WTC11 (cell line): ENCODE measurements at regions not wholly inside any gene's neighbourhood (a gene's known extent, or its start where the extent isn't known, plus 50 kb on each side); places are given as distances from the start of the nearest gene placed in this dataset.

ENCODE experiments used
- ATAC-seq: fragments of 200-7000 bp; cut with Tn5 transposase; 2 replicates; pipeline ENCODE4 v1.10.0; 2021; ENCODE audit warnings: mild to moderate bottlenecking, moderate library complexity
- CTCF ChIA-PET: fragments of 300-600 bp; sonication (Branson Sonifier 250); formaldehyde crosslinking; loops from one replicate; lab custom pipeline; 2021; ENCODE audit warnings: antibody characterized with exemption; lab: Charles Lee
- POLR2A ChIA-PET: fragments of 350-600 bp; sonication (Branson Sonifier 250); formaldehyde crosslinking; loops from one replicate; lab custom pipeline; 2021; ENCODE audit warnings: antibody characterized with exemption; lab: Charles Lee
- DNase-seq: peaks from one replicate; pipeline ENCODE4 v3.0.0; 2021; ENCODE audit warnings: low spot score
- H3K27ac Mint-ChIP-seq: 2 replicates; pipeline ENCODE4 v1.8.0; 2021; ENCODE audit warnings: mixed read lengths
- H3K27me3 Mint-ChIP-seq: 2 replicates; pipeline ENCODE4 v1.8.0; 2021; ENCODE audit warnings: low read depth, mild to moderate bottlenecking, moderate library complexity, mixed read lengths
- H3K36me3 Mint-ChIP-seq: 2 replicates; pipeline ENCODE4 v1.8.0; 2021; ENCODE audit warnings: mixed read lengths
- H3K4me1 Mint-ChIP-seq: 2 replicates; pipeline ENCODE4 v1.8.0; 2022; ENCODE audit warnings: mixed read lengths
- H3K4me3 Mint-ChIP-seq: 2 replicates; pipeline ENCODE4 v1.8.0; 2021; ENCODE audit warnings: mild to moderate bottlenecking, moderate library complexity, mixed read lengths
- H3K9me3 Mint-ChIP-seq: 2 replicates; pipeline ENCODE4 v1.8.0; 2021; ENCODE audit warnings: mixed read lengths
- ESRRA ChIP-seq: sonication (generic); formaldehyde crosslinking; IDR thresholded peaks from 2 replicates; pipeline ENCODE4 v1.8.1; 2022; ENCODE audit warnings: mild to moderate bottlenecking, missing genetic modification reagents, borderline replicate concordance
- ETV6 ChIP-seq: sonication (generic); formaldehyde crosslinking; IDR thresholded peaks from 2 replicates; pipeline ENCODE4 v1.8.1; 2022; ENCODE audit warnings: mild to moderate bottlenecking, missing genetic modification reagents
- HMGA2 ChIP-seq: fragments of 250-450 bp; sonication (Bioruptor Pico); IDR thresholded peaks from 2 replicates; pipeline ENCODE4 v1.4.0; 2021; ENCODE audit warnings: mild to moderate bottlenecking, moderate library complexity
- KAT7 ChIP-seq: sonication (generic); formaldehyde crosslinking; IDR thresholded peaks from 2 replicates; pipeline ENCODE4 v1.8.1; 2023; ENCODE audit warnings: missing genetic modification reagents, mild to moderate bottlenecking, borderline replicate concordance
- NFATC4 ChIP-seq: fragments of 250-450 bp; sonication (Bioruptor Pico); IDR thresholded peaks from 2 replicates; pipeline ENCODE4 v1.9.0; 2021; ENCODE audit warnings: mild to moderate bottlenecking
- NR2C2 ChIP-seq: sonication (generic); formaldehyde crosslinking; IDR thresholded peaks from 2 replicates; pipeline ENCODE4 v1.8.0; 2022; ENCODE audit warnings: mild to moderate bottlenecking, missing genetic modification reagents
- NR3C1 ChIP-seq: sonication (generic); formaldehyde crosslinking; conservative IDR thresholded peaks from 2 replicates; pipeline ENCODE4 v1.8.1; 2023; ENCODE audit warnings: low read depth, mild to moderate bottlenecking, missing genetic modification reagents
- RORB ChIP-seq: fragments of 250-450 bp; sonication (Bioruptor Pico); IDR thresholded peaks from 2 replicates; pipeline ENCODE4 v1.9.0; 2021; ENCODE audit warnings: mild to moderate bottlenecking
- ZNF232 ChIP-seq: sonication (generic); formaldehyde crosslinking; IDR thresholded peaks from 2 replicates; pipeline ENCODE4 v1.8.0; 2022; ENCODE audit warnings: mild to moderate bottlenecking, missing genetic modification reagents
- TF ChIP-seq, protein P1 (sequence below): sonication (generic); formaldehyde crosslinking; IDR thresholded peaks from 2 replicates; pipeline ENCODE4 v1.8.0; 2023; ENCODE audit warnings: mild to moderate bottlenecking, missing genetic modification reagents
- TF ChIP-seq, protein P2 (sequence below): sonication (generic); formaldehyde crosslinking; IDR thresholded peaks from 2 replicates; pipeline ENCODE4 v1.8.0; 2022; ENCODE audit warnings: mild to moderate bottlenecking, missing genetic modification reagents
- TF ChIP-seq, protein P3 (sequence below): sonication (generic); formaldehyde crosslinking; IDR thresholded peaks from 2 replicates; pipeline ENCODE4 v1.8.1; 2022; ENCODE audit warnings: missing genetic modification reagents, borderline replicate concordance
- TF ChIP-seq, protein P4 (sequence below): sonication (generic); formaldehyde crosslinking; IDR thresholded peaks from 2 replicates; pipeline ENCODE4 v1.8.0; 2023; ENCODE audit warnings: missing genetic modification reagents
- TF ChIP-seq, protein P5 (sequence below): sonication (generic); formaldehyde crosslinking; conservative IDR thresholded peaks from 2 replicates; pipeline ENCODE4 v1.8.1; 2023; ENCODE audit warnings: mild to moderate bottlenecking, low read depth, missing genetic modification reagents, moderate library complexity

DNA sequence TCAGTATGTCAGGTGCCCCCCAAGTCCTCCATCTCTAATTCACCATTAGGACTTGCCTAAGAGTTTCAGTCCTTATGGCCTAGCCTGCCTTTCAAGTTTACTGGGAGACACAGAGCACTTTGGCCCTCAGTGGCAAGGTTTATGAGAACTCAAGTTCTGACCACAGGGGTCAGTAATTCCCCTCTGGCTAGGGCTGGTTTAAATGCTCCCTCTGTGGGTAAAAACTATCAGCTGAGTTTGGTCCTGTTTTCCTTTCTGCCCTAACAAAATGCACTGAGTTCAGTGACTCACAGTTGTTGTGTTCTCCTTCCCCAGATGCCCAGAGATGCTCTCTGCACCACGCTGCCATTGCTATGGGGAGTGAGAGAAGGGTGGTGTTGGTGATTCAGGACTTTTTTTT, 163.2 kb downstream of the RELL1 start:
- CTCF ChIA-PET, result interaction anchor here (1.1 kb wide), 1 partner anchor 17 kb away, joined by 3 read pairs; no protein-coding TSS in a partner anchor
- peak; percentile 69 for ATAC-seq
- no peaks in the 10 kb centered on the region for H3K27me3 Mint-ChIP-seq

DNA sequence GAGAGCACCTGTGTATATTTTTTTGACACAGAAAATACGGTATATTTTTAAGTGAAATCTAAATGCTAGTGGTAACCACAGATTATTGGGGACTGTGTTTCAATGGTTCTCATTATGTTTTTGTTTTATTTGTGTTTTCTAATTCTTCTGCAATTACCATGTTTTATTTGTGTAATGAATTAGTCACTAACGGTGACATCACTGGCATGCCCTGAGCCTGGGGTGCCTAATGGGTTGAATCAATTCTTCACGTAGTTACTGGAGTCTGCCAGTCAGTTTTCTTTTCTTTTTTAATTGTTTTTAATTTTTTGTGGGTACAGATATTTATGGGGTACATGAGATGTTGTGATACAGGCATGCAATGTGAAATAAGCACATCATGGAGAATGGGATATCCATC, 168.8 kb downstream of the RELL1 start:
- ATAC-seq (no peak), DNase-seq (no peak)
- no peak overlapping the region for H3K27ac Mint-ChIP-seq
- H3K9me3 Mint-ChIP-seq, result peaks cover 28% of the 10 kb centered on the region
- ChIA-PET CTCF (no interaction called here), POLR2A (no interaction called here)
- TF ChIP-seq NFATC4 (CRISPR knock-in tag), result no peak
- TF ChIP-seq KAT7 (CRISPR knock-in tag), result no peak
- TF ChIP-seq, protein P1, sequence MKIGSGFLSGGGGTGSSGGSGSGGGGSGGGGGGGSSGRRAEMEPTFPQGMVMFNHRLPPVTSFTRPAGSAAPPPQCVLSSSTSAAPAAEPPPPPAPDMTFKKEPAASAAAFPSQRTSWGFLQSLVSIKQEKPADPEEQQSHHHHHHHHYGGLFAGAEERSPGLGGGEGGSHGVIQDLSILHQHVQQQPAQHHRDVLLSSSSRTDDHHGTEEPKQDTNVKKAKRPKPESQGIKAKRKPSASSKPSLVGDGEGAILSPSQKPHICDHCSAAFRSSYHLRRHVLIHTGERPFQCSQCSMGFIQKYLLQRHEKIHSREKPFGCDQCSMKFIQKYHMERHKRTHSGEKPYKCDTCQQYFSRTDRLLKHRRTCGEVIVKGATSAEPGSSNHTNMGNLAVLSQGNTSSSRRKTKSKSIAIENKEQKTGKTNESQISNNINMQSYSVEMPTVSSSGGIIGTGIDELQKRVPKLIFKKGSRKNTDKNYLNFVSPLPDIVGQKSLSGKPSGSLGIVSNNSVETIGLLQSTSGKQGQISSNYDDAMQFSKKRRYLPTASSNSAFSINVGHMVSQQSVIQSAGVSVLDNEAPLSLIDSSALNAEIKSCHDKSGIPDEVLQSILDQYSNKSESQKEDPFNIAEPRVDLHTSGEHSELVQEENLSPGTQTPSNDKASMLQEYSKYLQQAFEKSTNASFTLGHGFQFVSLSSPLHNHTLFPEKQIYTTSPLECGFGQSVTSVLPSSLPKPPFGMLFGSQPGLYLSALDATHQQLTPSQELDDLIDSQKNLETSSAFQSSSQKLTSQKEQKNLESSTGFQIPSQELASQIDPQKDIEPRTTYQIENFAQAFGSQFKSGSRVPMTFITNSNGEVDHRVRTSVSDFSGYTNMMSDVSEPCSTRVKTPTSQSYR (CRISPR knock-in tag), result no peak
- TF ChIP-seq, protein P2, sequence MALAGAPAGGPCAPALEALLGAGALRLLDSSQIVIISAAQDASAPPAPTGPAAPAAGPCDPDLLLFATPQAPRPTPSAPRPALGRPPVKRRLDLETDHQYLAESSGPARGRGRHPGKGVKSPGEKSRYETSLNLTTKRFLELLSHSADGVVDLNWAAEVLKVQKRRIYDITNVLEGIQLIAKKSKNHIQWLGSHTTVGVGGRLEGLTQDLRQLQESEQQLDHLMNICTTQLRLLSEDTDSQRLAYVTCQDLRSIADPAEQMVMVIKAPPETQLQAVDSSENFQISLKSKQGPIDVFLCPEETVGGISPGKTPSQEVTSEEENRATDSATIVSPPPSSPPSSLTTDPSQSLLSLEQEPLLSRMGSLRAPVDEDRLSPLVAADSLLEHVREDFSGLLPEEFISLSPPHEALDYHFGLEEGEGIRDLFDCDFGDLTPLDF (CRISPR knock-in tag), result no peak
- no peak for TF ChIP-seq HMGA2 (CRISPR knock-in tag)
- no peak for TF ChIP-seq RORB (CRISPR knock-in tag)
- peaks cover 4% of the 10 kb centered on the region for H3K36me3 Mint-ChIP-seq
- H3K27me3 Mint-ChIP-seq, result no peaks in the 10 kb centered on the region
- peaks cover 17% of the 10 kb centered on the region for H3K4me1 Mint-ChIP-seq
- H3K4me3 Mint-ChIP-seq, result no peak overlapping the region

More for the DNA sequence above, 163.2 kb downstream of the RELL1 start:
- Mint-ChIP-seq H3K27ac (no peak overlapping the region), H3K36me3 (no peaks in the 10 kb centered on the region; the same call in 1 of the 2 replicates), H3K4me3 (no peak overlapping the region), H3K9me3 (peaks cover 22% of the 10 kb centered on the region), H3K4me1 (peaks cover 2% of the 10 kb centered on the region; the same call in 1 of the 2 replicates)
- POLR2A ChIA-PET, result no interaction called here
- no peak for TF ChIP-seq NR3C1 (CRISPR knock-in tag)
- TF ChIP-seq ESRRA (CRISPR knock-in tag), result no peak
- TF ChIP-seq, protein P3, sequence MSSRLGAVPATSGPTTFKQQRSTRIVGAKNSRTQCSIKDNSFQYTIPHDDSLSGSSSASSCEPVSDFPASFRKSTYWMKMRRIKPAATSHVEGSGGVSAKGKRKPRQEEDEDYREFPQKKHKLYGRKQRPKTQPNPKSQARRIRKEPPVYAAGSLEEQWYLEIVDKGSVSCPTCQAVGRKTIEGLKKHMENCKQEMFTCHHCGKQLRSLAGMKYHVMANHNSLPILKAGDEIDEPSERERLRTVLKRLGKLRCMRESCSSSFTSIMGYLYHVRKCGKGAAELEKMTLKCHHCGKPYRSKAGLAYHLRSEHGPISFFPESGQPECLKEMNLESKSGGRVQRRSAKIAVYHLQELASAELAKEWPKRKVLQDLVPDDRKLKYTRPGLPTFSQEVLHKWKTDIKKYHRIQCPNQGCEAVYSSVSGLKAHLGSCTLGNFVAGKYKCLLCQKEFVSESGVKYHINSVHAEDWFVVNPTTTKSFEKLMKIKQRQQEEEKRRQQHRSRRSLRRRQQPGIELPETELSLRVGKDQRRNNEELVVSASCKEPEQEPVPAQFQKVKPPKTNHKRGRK (CRISPR knock-in tag), result no peak
- TF ChIP-seq ZNF232 (CRISPR knock-in tag), result no peak
- TF ChIP-seq NR2C2, result no peak
- TF ChIP-seq, protein P4, sequence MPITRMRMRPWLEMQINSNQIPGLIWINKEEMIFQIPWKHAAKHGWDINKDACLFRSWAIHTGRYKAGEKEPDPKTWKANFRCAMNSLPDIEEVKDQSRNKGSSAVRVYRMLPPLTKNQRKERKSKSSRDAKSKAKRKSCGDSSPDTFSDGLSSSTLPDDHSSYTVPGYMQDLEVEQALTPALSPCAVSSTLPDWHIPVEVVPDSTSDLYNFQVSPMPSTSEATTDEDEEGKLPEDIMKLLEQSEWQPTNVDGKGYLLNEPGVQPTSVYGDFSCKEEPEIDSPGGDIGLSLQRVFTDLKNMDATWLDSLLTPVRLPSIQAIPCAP (CRISPR knock-in tag), result no peak
- no peak for TF ChIP-seq ETV6 (CRISPR knock-in tag)
- TF ChIP-seq, protein P5, sequence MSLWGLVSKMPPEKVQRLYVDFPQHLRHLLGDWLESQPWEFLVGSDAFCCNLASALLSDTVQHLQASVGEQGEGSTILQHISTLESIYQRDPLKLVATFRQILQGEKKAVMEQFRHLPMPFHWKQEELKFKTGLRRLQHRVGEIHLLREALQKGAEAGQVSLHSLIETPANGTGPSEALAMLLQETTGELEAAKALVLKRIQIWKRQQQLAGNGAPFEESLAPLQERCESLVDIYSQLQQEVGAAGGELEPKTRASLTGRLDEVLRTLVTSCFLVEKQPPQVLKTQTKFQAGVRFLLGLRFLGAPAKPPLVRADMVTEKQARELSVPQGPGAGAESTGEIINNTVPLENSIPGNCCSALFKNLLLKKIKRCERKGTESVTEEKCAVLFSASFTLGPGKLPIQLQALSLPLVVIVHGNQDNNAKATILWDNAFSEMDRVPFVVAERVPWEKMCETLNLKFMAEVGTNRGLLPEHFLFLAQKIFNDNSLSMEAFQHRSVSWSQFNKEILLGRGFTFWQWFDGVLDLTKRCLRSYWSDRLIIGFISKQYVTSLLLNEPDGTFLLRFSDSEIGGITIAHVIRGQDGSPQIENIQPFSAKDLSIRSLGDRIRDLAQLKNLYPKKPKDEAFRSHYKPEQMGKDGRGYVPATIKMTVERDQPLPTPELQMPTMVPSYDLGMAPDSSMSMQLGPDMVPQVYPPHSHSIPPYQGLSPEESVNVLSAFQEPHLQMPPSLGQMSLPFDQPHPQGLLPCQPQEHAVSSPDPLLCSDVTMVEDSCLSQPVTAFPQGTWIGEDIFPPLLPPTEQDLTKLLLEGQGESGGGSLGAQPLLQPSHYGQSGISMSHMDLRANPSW (CRISPR knock-in tag), result no peak
- no peak for DNase-seq
